ENCODE measurements at regions not wholly inside any gene's neighbourhood (a gene's known extent, or its start where the extent isn't known, plus 50 kb on each side); places are given as distances from the start of the nearest gene placed in this dataset.

DNA sequence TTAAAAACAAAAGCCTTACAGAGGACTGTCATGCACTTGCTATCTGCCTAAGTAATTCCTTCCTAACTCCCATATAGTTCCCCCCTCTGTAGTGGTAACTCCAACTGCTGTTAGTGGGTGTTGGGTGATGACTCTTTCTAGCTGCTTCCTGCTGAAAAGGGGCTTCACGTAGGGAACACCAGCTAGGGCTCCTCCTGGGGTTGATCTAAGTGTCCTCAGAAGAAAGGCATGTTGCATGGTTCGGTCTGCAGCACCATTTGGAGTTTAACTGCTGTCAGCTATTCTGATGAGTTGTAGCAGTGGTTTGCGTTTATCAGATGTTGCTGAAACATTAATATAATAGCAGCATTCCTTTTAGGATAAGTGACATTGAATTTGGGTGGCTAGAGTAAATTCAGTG lies 281.9 kb upstream of the TUSC1 start:
- no peak for DNase-seq
- Histone ChIP-seq H3K27me3 (no peaks in the 10 kb centered on the region), H3K4me3 (no peak overlapping the region), H3K27ac (no peak overlapping the region), H3K9ac (ENCODE audit: low read depth in 2 of 2, low read length in 2 of 2) (no peak overlapping the region), H3K9me3 (no peaks in the 10 kb centered on the region), H3K4me1 (no peaks in the 10 kb centered on the region), H3K36me3 (no peaks in the 10 kb centered on the region)
- TF ChIP-seq, protein P1, sequence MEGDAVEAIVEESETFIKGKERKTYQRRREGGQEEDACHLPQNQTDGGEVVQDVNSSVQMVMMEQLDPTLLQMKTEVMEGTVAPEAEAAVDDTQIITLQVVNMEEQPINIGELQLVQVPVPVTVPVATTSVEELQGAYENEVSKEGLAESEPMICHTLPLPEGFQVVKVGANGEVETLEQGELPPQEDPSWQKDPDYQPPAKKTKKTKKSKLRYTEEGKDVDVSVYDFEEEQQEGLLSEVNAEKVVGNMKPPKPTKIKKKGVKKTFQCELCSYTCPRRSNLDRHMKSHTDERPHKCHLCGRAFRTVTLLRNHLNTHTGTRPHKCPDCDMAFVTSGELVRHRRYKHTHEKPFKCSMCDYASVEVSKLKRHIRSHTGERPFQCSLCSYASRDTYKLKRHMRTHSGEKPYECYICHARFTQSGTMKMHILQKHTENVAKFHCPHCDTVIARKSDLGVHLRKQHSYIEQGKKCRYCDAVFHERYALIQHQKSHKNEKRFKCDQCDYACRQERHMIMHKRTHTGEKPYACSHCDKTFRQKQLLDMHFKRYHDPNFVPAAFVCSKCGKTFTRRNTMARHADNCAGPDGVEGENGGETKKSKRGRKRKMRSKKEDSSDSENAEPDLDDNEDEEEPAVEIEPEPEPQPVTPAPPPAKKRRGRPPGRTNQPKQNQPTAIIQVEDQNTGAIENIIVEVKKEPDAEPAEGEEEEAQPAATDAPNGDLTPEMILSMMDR (IDR thresholded peaks at IDR 0.05) = no peak
- intact Hi-C loops (cut with DNase I) = no loop called here

DNA sequence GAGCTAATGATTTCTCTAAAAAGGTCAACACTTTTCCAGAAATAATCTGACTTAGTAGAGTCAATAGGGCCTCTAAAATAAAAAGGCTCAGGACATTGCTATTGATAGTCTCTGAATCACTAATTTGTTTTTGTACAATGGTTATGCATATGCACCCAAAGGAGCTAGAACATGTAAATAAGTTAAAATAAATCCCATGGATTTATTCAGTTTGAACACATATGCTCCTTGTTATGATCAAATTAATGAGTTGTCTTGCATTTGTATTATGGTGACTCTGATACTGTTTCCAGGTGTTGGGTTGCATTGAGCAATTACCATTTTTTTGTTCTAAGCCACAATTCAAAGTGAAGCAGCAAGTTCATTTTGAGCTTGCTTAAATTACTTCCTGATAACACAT lies 276.0 kb upstream of the TUSC1 start:
- H3K36me3 ChIP-seq = no peaks in the 10 kb centered on the region
- no peak for DNase-seq
- intact Hi-C loops (cut with DNase I) = no loop called here
- H3K4me3 ChIP-seq = no peak overlapping the region
- no peak overlapping the region for H3K27ac ChIP-seq
- no peaks in the 10 kb centered on the region for H3K9me3 ChIP-seq
- H3K9ac ChIP-seq (ENCODE audit: low read depth in 2 of 2, low read length in 2 of 2) = no peak overlapping the region
- no peaks in the 10 kb centered on the region for H3K27me3 ChIP-seq
- TF ChIP-seq, protein P1 (IDR thresholded peaks at IDR 0.05) = no peak
- no peaks in the 10 kb centered on the region for H3K4me1 ChIP-seq

DNA sequence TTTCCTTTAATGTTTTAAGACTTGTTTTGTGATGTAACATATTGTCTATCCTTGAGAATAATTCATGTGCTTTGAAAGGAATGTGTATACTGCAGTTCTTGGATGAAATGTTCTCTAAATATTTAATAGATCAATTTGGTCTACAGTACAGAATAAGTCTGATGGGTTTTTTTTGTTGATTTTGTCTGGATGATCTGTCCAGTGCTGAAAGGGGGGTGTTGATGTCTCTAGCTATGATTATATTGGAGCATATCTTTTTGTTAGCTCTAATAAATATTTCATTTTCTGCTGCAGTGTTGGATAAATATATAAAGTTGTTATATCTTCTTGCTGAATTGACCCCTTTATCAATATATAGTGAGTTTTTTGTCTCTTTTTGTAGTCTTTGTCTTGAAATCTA lies 269.9 kb upstream of the TUSC1 start:
- Histone ChIP-seq H3K27me3 (no peaks in the 10 kb centered on the region), H3K27ac (no peak overlapping the region), H3K9me3 (peaks cover under 1% of the 10 kb centered on the region), H3K4me1 (no peaks in the 10 kb centered on the region), H3K9ac (ENCODE audit: low read depth in 2 of 2, low read length in 2 of 2) (no peak overlapping the region), H3K36me3 (no peaks in the 10 kb centered on the region), H3K4me3 (no peak overlapping the region)
- no peak for DNase-seq
- TF ChIP-seq, protein P1 (IDR thresholded peaks at IDR 0.05) = no peak
- intact Hi-C loops (cut with DNase I) = no loop called here

DNA sequence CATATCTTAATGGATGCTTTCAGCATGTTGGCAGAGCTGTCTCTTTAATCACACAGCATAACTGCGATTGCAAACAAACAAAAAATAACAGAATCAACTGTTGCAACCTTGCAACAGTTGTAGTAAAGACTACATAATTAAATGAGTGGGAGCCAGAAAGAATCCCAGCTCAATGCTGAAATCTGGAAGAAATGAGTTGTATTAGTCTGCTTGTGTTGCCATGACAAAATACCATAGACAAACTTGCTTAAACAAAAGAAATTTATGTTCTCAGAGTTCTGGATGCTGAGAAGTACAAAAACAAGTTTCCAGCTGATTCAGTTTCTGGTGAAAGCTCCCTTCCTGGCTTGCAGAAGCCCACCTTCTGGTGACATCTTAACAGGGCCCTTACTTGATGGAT lies 260.9 kb upstream of the TUSC1 start:
- Histone ChIP-seq H3K9me3 (peaks cover 5% of the 10 kb centered on the region), H3K36me3 (no peaks in the 10 kb centered on the region), H3K4me1 (no peaks in the 10 kb centered on the region), H3K27me3 (no peaks in the 10 kb centered on the region), H3K9ac (ENCODE audit: low read depth in 2 of 2, low read length in 2 of 2) (no peak overlapping the region), H3K4me3 (no peak overlapping the region), H3K27ac (no peak overlapping the region)
- intact Hi-C loops (cut with DNase I) = no loop called here
- TF ChIP-seq, protein P1 (IDR thresholded peaks at IDR 0.05) = no peak
- DNase-seq = no peak

DNA sequence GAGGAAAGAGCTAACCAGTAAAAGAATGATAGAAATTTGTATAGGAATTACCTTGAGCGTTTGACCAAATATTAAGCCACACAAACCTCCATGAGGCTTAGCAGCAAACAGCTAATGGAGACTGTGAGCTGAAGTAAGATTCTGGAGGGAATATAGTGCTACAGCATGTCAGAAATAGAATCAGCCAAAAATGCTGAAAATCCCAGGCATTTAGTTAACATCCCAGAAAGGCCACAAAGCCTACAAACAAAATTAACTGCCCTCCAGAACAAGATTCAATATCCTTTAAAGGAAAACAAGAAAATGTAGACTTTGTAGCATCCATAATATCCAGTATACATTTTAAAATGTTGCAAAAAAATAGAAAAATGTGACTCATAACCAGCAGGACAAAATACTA lies 257.8 kb upstream of the TUSC1 start:
- Histone ChIP-seq H3K4me3 (no peak overlapping the region), H3K27ac (no peak overlapping the region), H3K9me3 (no peaks in the 10 kb centered on the region), H3K27me3 (no peaks in the 10 kb centered on the region), H3K4me1 (no peaks in the 10 kb centered on the region), H3K36me3 (no peaks in the 10 kb centered on the region), H3K9ac (ENCODE audit: low read depth in 2 of 2, low read length in 2 of 2) (no peak overlapping the region)
- TF ChIP-seq, protein P1 (IDR thresholded peaks at IDR 0.05) = no peak
- intact Hi-C loops (cut with DNase I) = no loop called here
- no peak for DNase-seq

DNA sequence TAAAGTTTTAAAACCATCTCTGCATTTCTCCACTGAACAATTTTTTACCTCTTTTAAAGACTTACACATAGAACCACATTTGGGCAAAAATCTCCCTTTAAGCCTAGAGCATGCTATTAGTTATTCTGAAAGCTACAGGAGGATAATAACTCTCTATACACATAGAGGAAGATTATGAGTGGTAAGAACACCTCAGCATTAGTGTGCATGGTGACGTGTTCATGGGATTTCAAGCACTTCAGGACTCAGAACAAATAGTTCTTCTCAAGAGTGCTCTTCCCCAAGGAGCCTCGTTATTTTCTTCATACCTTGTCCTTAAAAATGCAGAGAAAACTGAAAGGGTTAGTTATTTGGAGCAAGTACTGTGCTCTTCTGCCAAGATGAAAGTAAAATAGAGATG lies 256.9 kb upstream of the TUSC1 start:
- H3K36me3 ChIP-seq = no peaks in the 10 kb centered on the region
- no peaks in the 10 kb centered on the region for H3K9me3 ChIP-seq
- TF ChIP-seq, protein P1 (IDR thresholded peaks at IDR 0.05) = no peak
- H3K27ac ChIP-seq = no peak overlapping the region
- intact Hi-C loops (cut with DNase I) = no loop called here
- no peak for DNase-seq
- H3K4me3 ChIP-seq = no peak overlapping the region
- no peaks in the 10 kb centered on the region for H3K4me1 ChIP-seq
- H3K9ac ChIP-seq (ENCODE audit: low read depth in 2 of 2, low read length in 2 of 2) = no peak overlapping the region
- no peaks in the 10 kb centered on the region for H3K27me3 ChIP-seq
